Neural progenitor cell (in vitro differentiated cells): ENCODE measurements at regions not wholly inside any gene's neighbourhood (a gene's known extent, or its start where the extent isn't known, plus 50 kb on each side); places are given as distances from the start of the nearest gene placed in this dataset.

Experiments used
- CTCF ChIP-seq: fragments of 200-600 bp; sonication (generic); IDR thresholded peaks from 2 replicates; pipeline ENCODE4 v1.5.1; 2017; ENCODE audit warnings: antibody characterized with exemption, mild to moderate bottlenecking
- EZH2phosphoT487 ChIP-seq: fragments of 200-600 bp; sonication (generic); IDR thresholded peaks from 2 replicates; pipeline ENCODE4 v1.6.1; 2017; ENCODE audit warnings: antibody characterized with exemption

GRCh38 chr1:63046539-63046938, 262.6 kb downstream of the ATG4C start:
- no peak for TF ChIP-seq CTCF
- TF ChIP-seq EZH2phosphoT487, result no peak
